CD14-positive monocyte (primary cell): ENCODE measurements at regions not wholly inside any gene's neighbourhood (a gene's known extent, or its start where the extent isn't known, plus 50 kb on each side); places are given as distances from the start of the nearest gene placed in this dataset.

Experiments
- DNase-seq, 3 donors: peaks; one replicate each; pipeline ENCODE4 v3.0.0-alpha.2; 2011 to 2022
- H2AFZ ChIP-seq: 2 replicates; pipeline ENCODE4 v1.6.0; 2012; ENCODE audit warnings: mild to moderate bottlenecking, low read depth, low read length, inconsistent platforms; ENCODE audit not compliant: insufficient read depth, poor library complexity, severe bottlenecking
- H3K27ac ChIP-seq, 2 donors: 1 replicate in 1 of 2; 2 replicates in 1 of 2; pipeline ENCODE4 v1.5.1; 2012 to 2013; ENCODE audit warnings: low read length in 2 of 2, control low read depth in 1 of 2, inconsistent platforms in 1 of 2, low read depth in 1 of 2, mild to moderate bottlenecking in 1 of 2
- H3K27me3 ChIP-seq, 2 donors: one replicate each; pipeline versions ENCODE4 v1.6.0 to v1.6.1; 2011 to 2013; ENCODE audit warnings: low read length in 2 of 2; ENCODE audit not compliant: control insufficient read depth in 2 of 2, insufficient read depth in 2 of 2
- H3K36me3 ChIP-seq, 2 donors: replicated peaks in 1 of 2; 1 replicate in 1 of 2; 2 replicates in 1 of 2; pipeline versions ENCODE4 v1.5.1 to v1.6.1; 2012 to 2013; ENCODE audit warnings: low read length in 2 of 2, control low read depth in 1 of 2, inconsistent platforms in 1 of 2, mild to moderate bottlenecking in 1 of 2; ENCODE audit not compliant: insufficient read depth in 2 of 2, control insufficient read depth in 1 of 2
- H3K4me1 ChIP-seq, 2 donors: 1 replicate in 1 of 2; 2 replicates in 1 of 2; pipeline versions ENCODE4 v1.5.1 to v1.6.1; 2012 to 2013; ENCODE audit warnings: low read length in 2 of 2, control low read depth in 1 of 2, inconsistent platforms in 1 of 2, mild to moderate bottlenecking in 1 of 2, moderate library complexity in 1 of 2; ENCODE audit not compliant: insufficient read depth in 2 of 2, control insufficient read depth in 1 of 2
- H3K4me2 ChIP-seq: replicated peaks from 2 replicates; pipeline ENCODE3; 2012; ENCODE audit warnings: low read length, moderate library complexity, mild to moderate bottlenecking; ENCODE audit not compliant: poor library complexity, severe bottlenecking; ENCODE audit errors: extremely low read depth
- H3K4me3 ChIP-seq, 3 experiments: fragments of 200-600 bp in 1 of 3; sonication (generic) in 1 of 3; replicated peaks in 1 of 3; 1 replicate in 2 of 3; 2 replicates in 1 of 3; pipeline ENCODE4 v1.5.1; 2011 to 2013; ENCODE audit warnings: low read length in 3 of 3, mild to moderate bottlenecking in 3 of 3, control low read depth in 2 of 3, low read depth in 2 of 3, inconsistent platforms in 1 of 3, moderate library complexity in 1 of 3
- H3K79me2 ChIP-seq: 2 replicates; pipeline ENCODE4 v1.6.0; 2012; ENCODE audit warnings: mild to moderate bottlenecking, control low read depth, inconsistent platforms, low read length, moderate library complexity; ENCODE audit not compliant: insufficient read depth
- H3K9ac ChIP-seq: 2 replicates; pipeline ENCODE4 v1.6.0; 2017; ENCODE audit warnings: low read length, mild to moderate bottlenecking; ENCODE audit not compliant: insufficient read depth, poor library complexity, severe bottlenecking
- H3K9me3 ChIP-seq, 2 donors: replicated peaks in 1 of 2; 1 replicate in 1 of 2; 2 replicates in 1 of 2; pipeline versions ENCODE4 v1.5.1 to v1.6.1; 2012 to 2013; ENCODE audit warnings: low read length in 2 of 2, control low read depth in 1 of 2; ENCODE audit not compliant: control insufficient read depth in 1 of 2, insufficient read depth in 1 of 2
- H4K20me1 ChIP-seq: 2 replicates; pipeline ENCODE4 v1.6.0; 2012; ENCODE audit warnings: mild to moderate bottlenecking, low read length, control low read depth, moderate library complexity; ENCODE audit not compliant: insufficient read depth
- H3K27ac Mint-ChIP-seq, 7 donors: one replicate each; pipeline ENCODE4 v1.8.0; 2020; ENCODE audit warnings: mild to moderate bottlenecking in 7 of 7, mixed read lengths in 7 of 7, moderate library complexity in 6 of 7, inconsistent platforms in 2 of 7
- H3K27me3 Mint-ChIP-seq, 3 donors: one replicate each; pipeline ENCODE4 v1.8.0; 2021 to 2022; ENCODE audit warnings: low read depth in 3 of 3, mild to moderate bottlenecking in 3 of 3, mixed read lengths in 3 of 3, moderate library complexity in 3 of 3, inconsistent platforms in 1 of 3
- H3K36me3 Mint-ChIP-seq, 2 donors: one replicate each; pipeline ENCODE4 v1.8.0; 2020; ENCODE audit warnings: mixed read lengths in 2 of 2, inconsistent platforms in 1 of 2, mild to moderate bottlenecking in 1 of 2
- H3K4me1 Mint-ChIP-seq: one replicate; pipeline ENCODE4 v1.8.0; 2020; ENCODE audit warnings: mild to moderate bottlenecking, mixed read lengths
- H3K4me3 Mint-ChIP-seq, 2 donors: one replicate each; pipeline ENCODE4 v1.8.0; 2020; ENCODE audit warnings: mild to moderate bottlenecking in 2 of 2, mixed read lengths in 2 of 2, moderate library complexity in 1 of 2
- H3K9me3 Mint-ChIP-seq, 7 donors: one replicate each; pipeline ENCODE4 v1.8.0; 2020 to 2022; ENCODE audit warnings: mixed read lengths in 7 of 7, mild to moderate bottlenecking in 6 of 7, moderate library complexity in 6 of 7, inconsistent platforms in 2 of 7
- WGBS: methylation state at CpG from one replicate; pipeline ENCODE4 v1.1.5; 2013; ENCODE audit warnings: missing lambda C conversion rate; ENCODE audit not compliant: insufficient coverage; 5-methylcytosine and 5-hydroxymethylcytosine counted together
- intact Hi-C, 2 donors: fragments of 100-400 bp; cut with micrococcal nuclease; formaldehyde crosslinking; loops; one replicate each; pipeline versions ENCODE4 v1.15.0 to v1.15.1; 2023
- TF ChIP-seq, protein P1 (sequence below): fragments of 200-600 bp; IDR thresholded peaks from one replicate; pipeline ENCODE4 v1.8.0; 2022; ENCODE audit warnings: antibody characterized with exemption, mild to moderate bottlenecking

- Histone ChIP-seq H3K4me2 (no peak overlapping the region), H3K27me3 (no peaks in the 10 kb centered on the region), H3K79me2 (no peaks in the 10 kb centered on the region), H3K4me1 (no peaks in the 10 kb centered on the region), H3K4me3 (no peak overlapping the region), H4K20me1 (no peaks in the 10 kb centered on the region), H2AFZ (no peak overlapping the region), H3K9ac (no peak overlapping the region), H3K27ac (no peak overlapping the region), H3K36me3 (no peaks in the 10 kb centered on the region), H3K9me3 (no peaks in the 10 kb centered on the region)
- Mint-ChIP-seq H3K27ac (no peak overlapping the region), H3K9me3 (peaks cover 0 to 4% (median 0%) of the 10 kb centered on the region in 7 donors), H3K27me3 (no peaks in the 10 kb centered on the region), H3K36me3 (no peaks in the 10 kb centered on the region), H3K4me1 (no peaks in the 10 kb centered on the region), H3K4me3 (no peak overlapping the region)
- no CpG with 5 or more reads among the region's 1 CpG for WGBS
- intact Hi-C loops: no loop called here
- DNase-seq: no peak
- TF ChIP-seq, protein P1, sequence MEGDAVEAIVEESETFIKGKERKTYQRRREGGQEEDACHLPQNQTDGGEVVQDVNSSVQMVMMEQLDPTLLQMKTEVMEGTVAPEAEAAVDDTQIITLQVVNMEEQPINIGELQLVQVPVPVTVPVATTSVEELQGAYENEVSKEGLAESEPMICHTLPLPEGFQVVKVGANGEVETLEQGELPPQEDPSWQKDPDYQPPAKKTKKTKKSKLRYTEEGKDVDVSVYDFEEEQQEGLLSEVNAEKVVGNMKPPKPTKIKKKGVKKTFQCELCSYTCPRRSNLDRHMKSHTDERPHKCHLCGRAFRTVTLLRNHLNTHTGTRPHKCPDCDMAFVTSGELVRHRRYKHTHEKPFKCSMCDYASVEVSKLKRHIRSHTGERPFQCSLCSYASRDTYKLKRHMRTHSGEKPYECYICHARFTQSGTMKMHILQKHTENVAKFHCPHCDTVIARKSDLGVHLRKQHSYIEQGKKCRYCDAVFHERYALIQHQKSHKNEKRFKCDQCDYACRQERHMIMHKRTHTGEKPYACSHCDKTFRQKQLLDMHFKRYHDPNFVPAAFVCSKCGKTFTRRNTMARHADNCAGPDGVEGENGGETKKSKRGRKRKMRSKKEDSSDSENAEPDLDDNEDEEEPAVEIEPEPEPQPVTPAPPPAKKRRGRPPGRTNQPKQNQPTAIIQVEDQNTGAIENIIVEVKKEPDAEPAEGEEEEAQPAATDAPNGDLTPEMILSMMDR: no peak
Observed at GRCh38 chr9:23502004-23502403, 324.0 kb downstream of the ELAVL2 start.

- Histone ChIP-seq H2AFZ (no peak overlapping the region), H3K27ac (no peak overlapping the region), H3K4me1 (no peaks in the 10 kb centered on the region), H4K20me1 (no peaks in the 10 kb centered on the region), H3K4me2 (no peak overlapping the region), H3K36me3 (no peaks in the 10 kb centered on the region), H3K27me3 (no peaks in the 10 kb centered on the region), H3K9ac (no peak overlapping the region), H3K9me3 (peaks cover 0 to 5% of the 10 kb centered on the region in 2 donors), H3K79me2 (no peaks in the 10 kb centered on the region), H3K4me3 (no peak overlapping the region)
- Mint-ChIP-seq H3K4me1 (no peaks in the 10 kb centered on the region), H3K4me3 (no peak overlapping the region), H3K27ac (no peak overlapping the region), H3K36me3 (no peaks in the 10 kb centered on the region), H3K27me3 (peaks cover 0 to 2% (median 0%) of the 10 kb centered on the region in 3 donors), H3K9me3 (peaks cover 0 to 9% (median 3%) of the 10 kb centered on the region in 7 donors)
- intact Hi-C loops: no loop called here
- no peak for DNase-seq
- TF ChIP-seq, protein P1: no peak
- WGBS: 83% methylated on average over 1 of the region's 3 CpGs
Observed at GRCh38 chr9:23522952-23523351, 303.1 kb downstream of the ELAVL2 start.
